Peyer's patch (tissue), 4 donors: ENCODE measurements at regions not wholly inside any gene's neighbourhood (a gene's known extent, or its start where the extent isn't known, plus 50 kb on each side); places are given as distances from the start of the nearest gene placed in this dataset.

ENCODE experiments used
- CTCF ChIP-seq, 6 experiments: fragments of 450-650 bp in 4 of 6; fragments of 200-600 bp in 2 of 6; sonication (generic) in 1 of 6; IDR thresholded peaks; one replicate each; pipeline ENCODE4 v1.5.1; 2017 to 2019; ENCODE audit warnings: antibody characterized with exemption in 6 of 6, mild to moderate bottlenecking in 3 of 6, moderate library complexity in 1 of 6
- POLR2A ChIP-seq, 2 donors: fragments of 450-650 bp; IDR thresholded peaks; one replicate each; pipeline ENCODE4 v1.5.1; 2017; ENCODE audit warnings: antibody characterized with exemption in 2 of 2, mild to moderate bottlenecking in 2 of 2, moderate library complexity in 2 of 2

- TF ChIP-seq CTCF (IDR thresholded peaks at IDR 0.05) (no peak), POLR2A (IDR thresholded peaks at IDR 0.05) (no peak)
Observed at GRCh38 chr19:28288572-28289264, 924.2 kb downstream of the UQCRFS1 start.
